GM23248 (cell line): ENCODE measurements at regions not wholly inside any gene's neighbourhood (a gene's known extent, or its start where the extent isn't known, plus 50 kb on each side); places are given as distances from the start of the nearest gene placed in this dataset.

Experiments
- EZH2 ChIP-seq: fragments of 200-600 bp; sonication (generic); IDR thresholded peaks from 2 replicates; pipeline ENCODE4 v1.6.1; 2018; ENCODE audit warnings: antibody characterized with exemption, mild to moderate bottlenecking; ENCODE audit not compliant: insufficient read depth, poor library complexity, severe bottlenecking
- EZH2phosphoT487 ChIP-seq: fragments of 200-600 bp; sonication (generic); IDR thresholded peaks from 2 replicates; pipeline ENCODE4 v1.6.1; 2018; ENCODE audit warnings: antibody characterized with exemption, moderate library complexity, mild to moderate bottlenecking, low read depth; ENCODE audit not compliant: insufficient read depth

DNA sequence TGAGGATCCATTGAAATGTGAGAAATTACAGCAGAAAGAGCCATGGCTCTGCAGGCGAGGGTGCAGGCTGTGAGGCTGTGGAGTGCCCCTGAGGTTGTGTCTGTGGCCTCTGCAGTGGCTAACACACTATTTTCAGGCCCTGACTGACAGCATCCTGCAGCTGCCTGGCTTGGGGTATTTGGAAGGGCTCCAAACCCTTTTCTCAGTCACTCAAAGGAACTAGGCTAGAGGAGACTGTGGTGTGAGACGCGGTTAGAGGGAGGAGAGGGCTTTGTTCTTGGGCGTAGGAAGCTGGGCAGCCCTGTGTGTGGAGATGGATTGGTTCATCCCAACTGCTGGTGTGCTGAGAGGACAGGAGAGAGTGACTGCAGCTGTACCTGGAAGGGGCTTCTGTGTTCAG is 134.9 kb downstream of the RAMP3 start:
- TF ChIP-seq EZH2 (no peak), EZH2phosphoT487 (no peak)
